Thoracic aorta (tissue), 2 donors: ENCODE measurements at regions not wholly inside any gene's neighbourhood (a gene's known extent, or its start where the extent isn't known, plus 50 kb on each side); places are given as distances from the start of the nearest gene placed in this dataset.

Source experiments
- ATAC-seq: fragments of 150-250 bp; one replicate; pipeline ENCODE4 v1.8.0; 2017; ENCODE audit warnings: low read depth; ENCODE audit not compliant: insufficient number of reproducible peaks, low FRiP score
- DNase-seq: peaks from one replicate; pipeline ENCODE4 v3.0.0-alpha.2; 2020; ENCODE audit warnings: low spot score
- H3K27ac ChIP-seq, 2 donors: fragments of 200-600 bp; sonication (generic); 1 replicate in 1 of 2; 2 replicates in 1 of 2; pipeline ENCODE4 v1.5.1; 2016; ENCODE audit warnings: mild to moderate bottlenecking in 2 of 2, moderate library complexity in 2 of 2
- H3K27me3 ChIP-seq: fragments of 200-600 bp; sonication (generic); replicated peaks from 2 replicates; pipeline ENCODE4 v1.6.0; 2016; ENCODE audit warnings: mild to moderate bottlenecking; ENCODE audit not compliant: insufficient read depth
- H3K36me3 ChIP-seq: fragments of 200-600 bp; sonication (generic); one replicate; pipeline ENCODE4 v1.5.1; 2016
- H3K4me1 ChIP-seq, 2 donors: fragments of 200-600 bp; sonication (generic); 1 replicate in 1 of 2; 2 replicates in 1 of 2; pipeline versions ENCODE4 v1.5.1 to v1.6.0; 2016; ENCODE audit warnings: low read depth in 2 of 2, mild to moderate bottlenecking in 1 of 2; ENCODE audit not compliant: control insufficient read depth in 1 of 2
- H3K4me3 ChIP-seq: fragments of 200-600 bp; sonication (generic); 2 replicates; pipeline ENCODE4 v1.5.1; 2016; ENCODE audit warnings: mild to moderate bottlenecking
- H3K9me3 ChIP-seq: fragments of 200-600 bp; sonication (generic); 2 replicates; pipeline ENCODE4 v1.5.1; 2016
- CTCF ChIP-seq: fragments of 200-600 bp; sonication (generic); IDR thresholded peaks from one replicate; pipeline ENCODE4 v1.5.1; 2019; ENCODE audit warnings: antibody characterized with exemption

- no peak for TF ChIP-seq CTCF
- DNase-seq = no peak
- no peak for ATAC-seq
Measured at GRCh38 chr13:106205871-106206270, 329.6 kb downstream of the EFNB2 start.

GRCh38 chr13:106197496-106197895 lies 338.0 kb downstream of the EFNB2 start:
- Histone ChIP-seq H3K4me1 (no peaks in the 10 kb centered on the region), H3K27me3 (no peaks in the 10 kb centered on the region), H3K27ac (no peak overlapping the region), H3K36me3 (no peaks in the 10 kb centered on the region), H3K9me3 (no peaks in the 10 kb centered on the region), H3K4me3 (no peak overlapping the region)
- DNase-seq = no peak
- TF ChIP-seq CTCF = no peak
- no peak for ATAC-seq

More at GRCh38 chr13:106205871-106206270, 329.6 kb downstream of the EFNB2 start:
- H3K4me3 ChIP-seq = no peak overlapping the region
- no peaks in the 10 kb centered on the region for H3K36me3 ChIP-seq
- no peaks in the 10 kb centered on the region for H3K27me3 ChIP-seq
- H3K4me1 ChIP-seq = no peaks in the 10 kb centered on the region
- no peak overlapping the region for H3K27ac ChIP-seq
- no peaks in the 10 kb centered on the region for H3K9me3 ChIP-seq

GRCh38 chr13:106187501-106188095 lies 347.9 kb downstream of the EFNB2 start:
- H3K36me3 ChIP-seq = no peaks in the 10 kb centered on the region
- no peak overlapping the region for H3K27ac ChIP-seq
- no peak overlapping the region for H3K4me3 ChIP-seq
- no peak for TF ChIP-seq CTCF
- ATAC-seq (no peak), DNase-seq (no peak)
- H3K27me3 ChIP-seq = no peaks in the 10 kb centered on the region
- no peaks in the 10 kb centered on the region for H3K9me3 ChIP-seq
- H3K4me1 ChIP-seq = no peaks in the 10 kb centered on the region

- H3K4me3 ChIP-seq = no peak overlapping the region
Measured at GRCh38 chr13:106187101-106187500, 348.4 kb downstream of the EFNB2 start.

GRCh38 chr13:106186366-106187030 lies 349.0 kb downstream of the EFNB2 start:
- Histone ChIP-seq H3K36me3 (no peaks in the 10 kb centered on the region), H3K4me1 (no peaks in the 10 kb centered on the region), H3K4me3 (no peak overlapping the region), H3K27me3 (no peaks in the 10 kb centered on the region), H3K9me3 (no peaks in the 10 kb centered on the region), H3K27ac (no peak overlapping the region)
- DNase-seq = no peak
- TF ChIP-seq CTCF = no peak
- no peak for ATAC-seq

More at GRCh38 chr13:106187101-106187500, 348.4 kb downstream of the EFNB2 start:
- no peak overlapping the region for H3K27ac ChIP-seq
- no peak for DNase-seq
- H3K27me3 ChIP-seq = no peaks in the 10 kb centered on the region
- no peaks in the 10 kb centered on the region for H3K36me3 ChIP-seq
- no peaks in the 10 kb centered on the region for H3K9me3 ChIP-seq
- no peaks in the 10 kb centered on the region for H3K4me1 ChIP-seq
- ATAC-seq = no peak
- no peak for TF ChIP-seq CTCF
